NCI-H1436 treated with DMSO at 0.1 percent for 48 hours (cell line): ENCODE measurements at regions not wholly inside any gene's neighbourhood (a gene's known extent, or its start where the extent isn't known, plus 50 kb on each side); places are given as distances from the start of the nearest gene placed in this dataset.
"Not testable (repeated sequence)": the region's sequence is repeated elsewhere in the genome, so short reads cannot be mapped to it uniquely, and the experiment has no call there.

Source experiments
- DNase-seq: peaks from one replicate; lab custom pipeline; 2025; lab: John Stamatoyannopoulos, UW

- DNase-seq = no peak
These were observed 50.8 kb upstream of the TMEM108 start for GRCh38 chr3:132987396-132987795.

DNA sequence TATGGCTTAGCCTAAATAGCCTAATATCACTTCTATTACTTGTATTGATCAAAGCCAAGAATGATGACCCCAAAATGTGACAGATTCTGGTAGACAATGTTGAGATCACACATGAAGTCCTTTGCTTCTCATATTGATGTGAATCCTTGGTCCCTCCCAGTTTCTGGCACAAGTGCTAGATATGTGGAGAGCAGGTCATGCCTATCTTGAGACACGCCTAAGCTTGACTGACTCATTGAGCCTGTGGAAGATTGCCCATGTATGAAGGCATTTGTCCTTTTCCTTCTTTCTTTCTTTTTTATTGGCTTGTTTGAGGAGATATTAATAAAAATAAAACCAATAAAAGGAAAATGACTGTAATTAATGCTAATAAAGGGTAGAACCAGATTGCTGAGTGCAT is 54.0 kb upstream of the TMEM108 start:
- DNase-seq = no peak

- no peak for DNase-seq
These were observed 54.9 kb upstream of the TMEM108 start for GRCh38 chr3:132983143-132983770.

GRCh38 chr3:132981719-132982118 is 56.5 kb upstream of the TMEM108 start:
- no peak for DNase-seq

DNA sequence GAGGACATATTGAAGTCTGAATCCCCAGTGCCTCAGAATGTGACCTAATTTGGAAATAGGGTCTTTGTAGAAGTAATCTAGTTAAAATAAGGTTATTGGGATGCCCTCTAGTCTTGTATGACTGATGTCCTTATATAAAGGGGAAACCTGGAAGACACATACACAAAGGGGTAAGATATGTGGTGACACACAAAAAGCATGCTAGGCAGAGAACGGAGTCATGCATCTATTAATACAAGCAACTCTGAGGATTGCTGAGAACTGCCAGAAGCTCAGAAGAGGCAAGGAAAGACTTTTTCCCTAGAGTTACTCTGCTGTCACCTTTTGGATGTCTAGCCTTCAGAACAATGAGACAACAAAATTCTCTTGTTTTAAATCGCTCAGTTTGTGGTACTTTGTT is 58.1 kb upstream of the TMEM108 start:
- DNase-seq = no peak

DNA sequence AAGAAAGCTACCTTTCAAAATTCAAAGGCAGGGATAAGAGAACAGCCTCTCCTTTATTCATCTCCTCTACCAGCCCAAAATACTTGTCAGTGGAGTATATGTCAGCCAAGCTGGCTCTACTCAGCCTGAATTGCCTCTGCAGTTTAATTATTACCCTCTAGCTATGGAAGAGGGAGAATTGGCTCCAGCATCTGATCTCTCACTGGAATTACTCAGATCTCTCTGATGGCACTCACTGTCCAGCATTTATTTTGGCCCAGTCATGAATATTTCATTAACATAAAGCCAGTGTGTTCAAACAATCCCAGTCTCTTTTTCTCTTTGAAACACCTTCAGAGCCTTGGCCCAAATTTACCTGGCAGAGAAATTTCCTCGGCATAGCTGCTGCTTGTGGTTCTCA is 58.6 kb upstream of the TMEM108 start:
- no peak for DNase-seq

DNA sequence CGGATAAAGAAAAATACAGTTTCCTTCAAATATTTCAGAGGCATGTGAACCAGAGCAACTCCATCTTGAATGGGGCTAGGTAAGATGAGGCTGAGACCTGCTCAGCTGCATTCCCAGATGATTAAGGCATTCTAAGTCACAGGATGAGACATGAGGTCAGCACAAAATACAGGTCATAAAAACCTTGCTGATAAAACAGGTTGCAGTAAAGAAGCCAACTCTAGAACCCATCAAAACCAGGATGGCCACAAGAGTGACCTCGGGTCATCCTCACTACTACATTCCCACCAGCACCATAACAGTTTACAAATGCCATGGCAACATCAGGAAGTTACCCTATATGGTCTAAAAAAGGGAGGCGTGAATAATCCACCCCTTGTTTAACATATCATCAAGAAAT is 59.2 kb upstream of the TMEM108 start:
- not testable (repeated sequence) for DNase-seq

DNA sequence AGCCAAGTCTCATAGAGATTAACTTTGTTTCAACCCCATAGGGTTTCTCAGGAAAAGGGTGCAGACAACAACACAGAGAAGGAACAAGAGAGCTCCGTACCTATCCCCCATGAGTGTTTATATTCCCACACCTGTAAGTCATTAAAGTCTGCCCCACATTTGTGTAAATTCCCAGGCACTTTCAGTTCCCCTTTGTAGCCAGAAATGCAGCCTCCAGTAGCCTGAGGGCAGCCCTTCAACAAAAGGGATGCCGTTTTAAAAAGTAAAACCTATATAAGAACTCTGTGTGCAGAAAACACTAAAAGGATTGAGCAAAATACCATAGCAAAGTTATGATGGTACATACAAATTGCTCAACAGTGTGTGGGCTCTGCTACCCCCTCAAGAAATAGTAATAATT is 59.7 kb upstream of the TMEM108 start:
- DNase-seq = no peak

GRCh38 chr3:132974097-132974496 is 64.1 kb upstream of the TMEM108 start:
- no peak for DNase-seq

DNA sequence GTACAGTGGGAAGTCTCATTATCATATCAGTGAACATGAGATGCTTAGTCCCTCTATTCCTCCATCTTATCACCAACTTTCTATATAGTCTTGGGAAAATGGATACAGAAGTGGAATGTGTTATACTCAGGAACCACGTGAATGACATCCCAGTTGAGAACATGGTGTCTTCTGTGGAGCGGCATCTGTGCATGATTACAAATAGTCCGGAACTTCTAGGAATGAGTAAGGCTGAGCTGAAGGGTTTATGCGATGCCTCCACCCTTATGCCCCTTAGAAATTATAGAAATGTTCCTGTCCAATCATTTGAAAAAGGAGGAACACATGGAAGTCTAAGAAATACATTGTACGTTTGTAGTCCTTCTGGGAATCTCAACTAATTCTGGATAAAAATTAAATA is 64.8 kb upstream of the TMEM108 start:
- DNase-seq = no peak

DNA sequence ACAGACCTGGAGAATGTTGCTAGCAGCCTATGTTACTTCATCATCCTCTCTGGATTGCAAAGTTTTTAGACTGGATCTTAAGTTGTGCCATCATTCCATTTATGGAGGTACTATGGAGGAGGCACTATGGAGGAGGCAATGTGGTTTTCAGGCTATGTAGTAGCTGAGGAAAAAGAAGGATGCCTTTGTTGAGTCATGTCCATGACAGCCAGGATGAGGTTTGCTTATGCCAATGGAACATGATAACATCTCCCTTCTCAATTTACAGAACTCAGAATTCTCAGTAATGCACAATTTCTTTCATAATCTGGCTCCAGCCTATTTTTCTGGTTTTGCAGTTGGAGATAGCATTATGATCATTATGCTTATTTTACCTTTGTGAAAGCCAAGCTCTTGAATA is 65.9 kb upstream of the TMEM108 start:
- no peak for DNase-seq

DNA sequence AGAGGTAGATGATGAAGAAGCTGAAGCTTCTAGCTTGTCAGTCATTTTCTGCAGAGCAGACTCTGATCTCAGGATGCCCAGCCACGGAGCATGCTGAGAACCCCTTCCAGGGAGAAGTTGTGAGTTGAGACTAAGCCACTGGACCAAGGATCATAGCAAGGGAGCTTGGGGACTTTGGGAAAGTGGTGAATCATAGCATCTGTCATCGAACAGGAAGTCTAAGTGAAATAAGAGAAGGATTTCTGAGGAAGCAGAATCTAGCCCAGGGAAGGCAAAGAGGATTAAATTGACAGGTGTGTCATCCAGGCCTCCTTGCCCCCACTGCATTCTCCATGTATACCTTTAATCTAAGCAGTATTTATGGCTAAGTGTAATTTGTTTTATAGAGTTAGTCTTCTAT is 71.8 kb upstream of the TMEM108 start:
- DNase-seq = no peak

GRCh38 chr3:132964266-132964665 is 73.9 kb upstream of the TMEM108 start:
- no peak for DNase-seq

- DNase-seq = no peak
These were observed 74.4 kb upstream of the TMEM108 start for GRCh38 chr3:132963786-132964185.

DNA sequence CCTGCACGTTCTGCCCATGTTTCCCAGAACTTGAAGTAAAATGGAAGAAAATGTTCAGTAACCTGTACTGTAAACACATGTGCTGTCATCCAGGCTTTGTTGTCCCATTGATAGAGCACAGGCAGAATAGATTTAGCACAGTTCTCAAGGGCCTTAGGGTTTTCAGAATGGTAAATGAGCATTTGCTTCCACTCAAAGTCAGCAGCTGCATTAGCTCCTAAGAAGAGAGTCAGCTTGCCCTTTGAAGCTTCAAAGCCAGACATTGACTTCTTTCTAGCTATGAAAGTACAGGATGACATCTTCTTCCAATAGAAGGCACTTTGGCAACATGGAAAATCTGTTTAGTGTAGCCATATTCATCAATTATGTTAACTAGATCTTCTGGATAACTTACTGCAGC is 76.2 kb upstream of the TMEM108 start:
- DNase-seq = no peak

GRCh38 chr3:132953683-132954082 is 84.5 kb upstream of the TMEM108 start:
- no peak for DNase-seq

GRCh38 chr3:132927896-132928295 is 110.3 kb upstream of the TMEM108 start:
- DNase-seq = no peak

DNA sequence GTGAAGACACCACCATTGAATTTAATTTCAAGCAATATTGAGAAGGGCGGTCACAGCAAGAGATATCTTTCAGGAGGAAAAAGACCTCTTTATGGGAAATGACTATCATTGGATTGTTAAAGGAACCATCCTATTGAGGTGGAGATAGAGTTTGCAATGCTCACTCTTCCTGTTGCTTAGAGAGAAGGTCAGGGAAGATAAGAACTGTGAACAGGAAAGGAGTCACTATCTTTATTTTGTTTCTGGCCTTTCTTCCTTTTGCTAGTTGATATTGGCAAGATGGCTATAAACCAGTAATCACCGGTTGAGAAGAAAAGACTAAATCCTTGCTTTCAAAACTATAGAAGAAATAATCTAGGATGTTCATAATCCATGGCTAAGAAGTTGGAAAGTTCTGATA is 112.1 kb upstream of the TMEM108 start:
- no peak for DNase-seq

- DNase-seq = no peak
These were observed 112.8 kb upstream of the TMEM108 start for GRCh38 chr3:132925256-132925930.

GRCh38 chr3:132916096-132916495 is 122.1 kb upstream of the TMEM108 start:
- no peak for DNase-seq

DNA sequence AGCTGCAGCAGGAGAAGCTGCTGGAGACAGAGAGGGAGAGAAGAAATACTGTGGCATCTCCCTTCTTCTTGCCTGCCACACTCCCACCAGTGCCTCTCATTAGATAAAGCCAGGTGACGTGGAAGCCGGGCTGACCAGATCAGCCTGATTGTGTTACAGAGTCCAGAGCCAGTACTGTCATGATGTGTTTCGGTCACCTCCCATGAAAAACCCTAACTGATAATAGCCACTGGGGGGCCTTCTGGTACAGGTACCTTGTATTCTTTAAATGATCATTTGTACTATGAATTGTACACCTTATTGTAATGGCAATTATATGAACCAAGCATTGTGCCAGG is 125.8 kb upstream of the TMEM108 start:
- DNase-seq = no peak

DNA sequence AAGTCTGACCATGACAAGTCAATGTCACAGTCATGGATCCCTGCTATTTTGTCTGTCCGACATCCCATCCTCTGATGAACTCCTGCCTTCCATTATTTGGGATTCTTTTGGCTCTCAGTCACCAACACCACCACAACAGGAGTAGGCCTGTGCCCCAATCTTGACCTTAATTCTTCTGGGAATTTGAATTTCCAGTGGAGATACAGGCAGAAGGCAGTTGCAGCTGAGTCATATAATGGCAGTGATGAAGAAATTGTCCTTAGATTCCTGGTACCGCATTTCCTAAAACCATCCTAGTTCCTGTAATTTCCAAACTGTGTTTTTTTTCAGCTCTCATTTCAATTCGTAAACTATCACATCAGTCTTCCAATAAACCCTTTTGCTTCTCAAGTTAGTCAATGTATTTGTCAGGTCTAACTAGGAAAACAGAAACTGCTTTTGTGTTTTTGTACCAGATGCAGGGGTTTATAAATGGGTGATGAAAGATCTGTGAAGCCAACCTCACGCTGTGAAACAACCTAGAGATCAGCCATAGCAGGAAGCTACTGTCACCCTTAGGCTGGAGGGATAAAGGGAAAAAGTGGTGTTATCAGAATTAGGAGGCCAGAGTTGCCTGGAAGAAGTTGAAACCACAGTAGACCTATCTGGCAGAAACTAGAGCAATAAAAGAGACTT is 126.3 kb upstream of the TMEM108 start:
- no peak for DNase-seq

GRCh38 chr3:132907293-132907692 is 130.9 kb upstream of the TMEM108 start:
- DNase-seq = no peak

- DNase-seq = no peak
These were observed 137.7 kb upstream of the TMEM108 start for GRCh38 chr3:132900481-132900880.
